RPMI7951 (cell line): ENCODE measurements at regions not wholly inside any gene's neighbourhood (a gene's known extent, or its start where the extent isn't known, plus 50 kb on each side); places are given as distances from the start of the nearest gene placed in this dataset.

Experiments
- DNase-seq: peaks from one replicate; pipeline ENCODE4 v3.0.0-alpha.2; 2012; ENCODE audit warnings: low read depth

DNA sequence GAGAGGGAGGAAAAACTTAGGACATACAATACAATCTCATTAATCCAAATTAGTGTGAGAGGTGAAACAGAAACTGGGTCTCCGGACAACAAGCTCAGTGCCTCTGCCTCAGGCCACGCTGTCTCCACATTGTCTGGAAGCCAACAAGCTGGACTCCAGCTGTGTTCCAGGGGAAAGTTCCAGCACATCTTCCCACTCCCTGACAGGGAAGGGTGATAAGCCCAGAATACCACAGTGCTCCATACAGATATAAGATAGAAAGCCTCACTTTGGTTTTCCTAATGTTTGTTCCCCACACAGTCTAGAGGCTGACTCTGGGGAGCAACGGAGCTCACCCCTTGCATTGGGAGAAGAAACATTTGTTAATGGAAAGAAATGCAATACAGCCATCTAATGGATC, 117.1 kb upstream of the SPTLC3 start:
- peak; percentile 6 for DNase-seq

DNA sequence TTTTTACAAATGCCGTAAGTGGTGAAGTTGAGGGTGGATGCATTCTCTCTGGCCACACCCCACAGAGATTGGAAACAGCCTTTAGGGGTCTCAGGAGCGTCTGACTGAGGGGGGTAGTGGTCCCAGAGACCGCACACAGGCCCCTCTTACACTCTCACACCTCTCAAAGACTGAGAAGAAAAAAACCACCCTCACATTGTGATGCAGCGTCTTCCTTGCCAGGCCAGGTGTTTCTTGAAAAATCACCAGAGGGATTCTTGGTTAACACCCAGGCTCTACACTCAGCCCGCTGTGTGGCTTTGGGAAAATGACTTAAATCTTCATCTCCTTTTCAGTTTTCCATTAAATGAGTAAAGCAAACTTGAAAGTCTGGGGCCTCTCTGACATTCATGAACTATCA, 115.8 kb upstream of the SPTLC3 start:
- DNase-seq, result no peak

DNA sequence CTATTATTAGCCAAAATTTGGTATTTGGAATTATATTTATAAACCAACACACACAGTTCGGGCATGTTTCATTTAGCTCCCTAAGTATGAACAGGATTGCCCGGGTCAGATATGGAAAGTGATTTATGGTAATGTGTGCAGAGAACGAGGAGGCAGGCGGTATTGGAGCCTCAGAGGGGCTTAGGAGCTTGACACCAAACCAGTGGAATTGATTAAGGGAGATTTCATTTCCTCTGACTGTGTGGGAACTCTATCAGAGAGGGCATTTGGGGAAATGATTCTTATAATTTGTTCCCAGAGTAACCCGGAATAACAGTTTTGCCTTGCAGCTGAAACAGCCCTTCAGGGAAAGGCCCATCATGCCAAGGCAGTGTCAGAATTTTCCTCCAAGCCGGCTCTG, 115.1 kb upstream of the SPTLC3 start:
- DNase-seq, result no peak

DNA sequence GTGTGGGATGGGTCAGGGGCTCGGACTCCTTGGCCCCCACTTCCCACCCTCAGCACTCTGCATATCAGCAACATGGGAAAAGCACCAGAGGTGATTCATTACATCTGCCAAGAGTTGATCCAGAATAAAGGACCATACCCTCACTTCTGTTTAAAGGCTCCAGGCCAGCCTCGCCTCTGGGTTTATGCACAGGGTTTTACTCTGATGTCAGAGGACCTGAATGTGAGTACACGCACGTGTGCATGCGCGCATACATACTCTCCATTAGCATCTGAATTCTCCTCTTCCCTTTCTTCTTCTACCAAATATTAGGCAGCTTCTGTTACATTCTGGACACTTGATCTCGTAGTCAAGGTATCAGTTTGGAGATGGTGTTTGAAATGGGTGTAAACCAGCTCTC, 114.7 kb upstream of the SPTLC3 start:
- no peak for DNase-seq

DNA sequence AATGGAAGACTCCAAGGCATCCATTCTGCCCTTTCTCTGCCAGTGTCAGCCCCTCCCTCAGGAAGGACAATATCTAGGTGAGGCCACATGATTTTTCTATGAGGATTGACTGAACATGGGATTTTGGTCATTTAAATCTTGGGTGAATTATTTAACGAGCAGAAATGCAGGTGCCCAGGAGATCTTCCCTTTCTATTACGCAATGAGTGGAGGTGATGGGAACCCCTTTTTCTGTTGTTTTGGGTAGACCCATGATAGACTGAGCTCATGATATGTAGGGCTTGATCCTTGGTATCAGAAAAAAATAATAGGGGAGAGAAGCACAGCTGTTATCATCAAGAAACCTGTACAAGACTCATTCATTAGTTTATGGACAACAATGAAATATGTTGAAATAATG, 112.6 kb upstream of the SPTLC3 start:
- no peak for DNase-seq

DNA sequence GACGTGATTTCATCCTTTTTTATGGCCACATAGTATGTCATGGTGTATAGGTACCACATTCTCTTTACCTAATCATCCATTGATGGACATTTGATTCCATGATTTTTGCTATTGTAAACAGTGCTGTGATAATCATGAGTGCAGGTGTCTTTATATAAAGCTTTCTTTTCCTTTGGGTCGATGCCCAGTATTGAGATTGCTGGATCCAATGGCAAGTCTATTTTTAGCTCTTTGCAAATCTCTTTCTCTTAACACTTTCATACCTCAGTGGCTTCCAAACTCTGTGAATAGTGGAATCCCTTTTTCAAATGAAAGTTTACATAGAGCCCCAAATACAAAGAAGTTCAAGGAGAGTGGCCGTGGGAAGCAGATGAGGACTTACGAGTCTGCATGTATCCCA, 105.8 kb upstream of the SPTLC3 start:
- DNase-seq, result no peak

DNA sequence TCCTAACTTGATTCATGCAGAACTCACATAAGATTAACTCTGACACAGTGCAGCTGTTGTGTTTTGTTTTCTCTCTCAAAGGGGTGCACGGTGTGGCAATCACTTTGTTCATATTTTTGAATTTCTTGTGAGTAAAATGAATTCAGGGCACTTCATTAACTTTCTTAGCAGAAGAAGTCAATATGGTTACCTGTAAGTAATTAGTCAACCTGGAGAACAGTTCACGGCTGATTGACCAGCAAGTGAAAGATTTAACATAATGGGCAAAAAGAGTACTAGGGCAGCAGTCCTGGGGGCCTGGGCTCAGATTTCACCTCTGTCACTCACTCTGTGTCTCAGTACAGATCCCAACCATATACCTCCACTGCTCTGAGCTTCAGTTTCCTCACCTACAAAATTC, 102.4 kb upstream of the SPTLC3 start:
- no peak for DNase-seq

DNA sequence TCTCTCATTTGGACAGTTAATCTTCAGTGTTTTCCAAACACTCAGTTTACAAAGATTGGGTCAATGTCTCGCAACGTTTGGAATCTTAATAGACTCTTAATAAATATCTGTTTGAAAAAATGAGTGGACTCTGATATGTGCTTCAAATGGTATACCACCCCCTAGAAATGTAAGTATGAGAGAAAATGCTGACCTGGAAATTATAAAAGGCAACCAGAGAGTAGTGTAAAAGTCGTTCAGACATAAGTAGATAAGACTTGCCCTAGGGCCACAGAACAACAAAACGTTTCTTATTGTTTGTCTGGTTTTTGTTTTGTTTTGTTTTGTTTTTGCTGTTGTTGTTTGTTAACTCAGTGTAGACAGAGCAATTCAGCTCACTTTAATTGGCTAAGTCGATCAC, 97.4 kb upstream of the SPTLC3 start:
- DNase-seq, result no peak

DNA sequence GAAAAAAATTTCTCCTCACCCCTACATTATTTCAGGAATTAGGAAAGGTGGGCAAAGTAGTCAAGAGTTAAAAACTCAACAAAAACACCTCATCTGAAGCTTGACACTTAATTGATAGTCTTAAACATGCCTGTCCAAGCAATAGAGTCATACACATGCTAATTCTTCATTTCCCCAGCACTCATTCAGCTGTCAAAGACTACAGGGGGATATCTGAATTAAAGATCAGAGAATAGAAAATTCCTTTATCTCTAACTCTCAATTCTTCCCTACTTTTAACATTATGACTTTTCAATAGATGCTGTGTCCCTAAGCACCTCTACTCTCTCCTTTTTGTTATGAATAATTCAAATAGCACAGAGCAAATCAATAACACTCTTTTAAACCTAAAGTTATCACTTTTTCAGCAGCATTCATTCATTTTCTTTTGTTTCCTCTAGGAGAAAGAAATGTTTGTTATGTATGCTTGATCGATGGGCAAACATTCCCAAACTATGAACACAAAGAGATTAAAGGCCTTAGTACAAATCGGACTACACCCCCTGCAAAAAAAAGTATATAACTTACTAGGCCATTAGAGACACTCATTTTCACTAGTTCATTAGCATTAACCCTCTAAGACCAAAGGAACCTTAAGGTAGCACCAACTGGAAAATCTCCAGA, 94.9 kb upstream of the SPTLC3 start:
- no peak for DNase-seq

DNA sequence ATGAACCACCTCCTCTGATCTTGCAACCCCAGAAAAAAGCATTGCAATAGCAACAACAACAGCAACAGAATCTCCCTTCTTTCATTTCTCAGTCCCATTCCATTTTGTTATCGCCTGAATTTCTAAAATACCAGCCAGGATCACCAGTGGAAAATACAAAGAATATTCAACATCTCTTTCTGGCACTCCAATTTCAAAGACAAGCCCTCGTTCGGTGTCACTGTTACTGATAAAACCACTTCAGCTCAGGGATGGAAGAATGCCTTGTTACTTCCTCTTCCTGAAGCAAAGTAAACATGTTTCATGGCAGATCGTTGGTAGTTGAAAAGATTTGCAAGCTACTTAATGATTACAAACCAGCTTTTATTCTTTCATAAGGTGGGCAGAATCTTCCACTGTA, 94.0 kb upstream of the SPTLC3 start:
- DNase-seq, result no peak

DNA sequence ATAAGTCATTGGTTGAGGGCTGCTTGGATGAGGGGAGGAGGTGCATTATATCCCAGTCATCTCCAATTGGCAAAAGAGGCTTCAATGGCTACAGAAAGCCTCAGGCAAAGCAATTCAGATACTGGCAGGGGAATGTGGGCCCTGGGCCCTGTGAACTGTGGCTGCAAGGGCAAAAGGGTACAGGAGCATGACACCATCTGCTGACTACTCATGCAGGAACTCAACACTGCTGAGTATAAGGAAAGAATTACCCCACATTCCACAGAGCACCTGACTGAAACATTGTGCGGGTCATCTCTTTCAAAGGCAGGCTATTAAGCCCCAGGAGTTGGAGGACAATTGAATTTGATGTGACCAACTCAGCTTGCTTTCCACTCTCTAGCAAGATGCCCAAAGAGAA, 92.1 kb upstream of the SPTLC3 start:
- DNase-seq, result peak; percentile 54

DNA sequence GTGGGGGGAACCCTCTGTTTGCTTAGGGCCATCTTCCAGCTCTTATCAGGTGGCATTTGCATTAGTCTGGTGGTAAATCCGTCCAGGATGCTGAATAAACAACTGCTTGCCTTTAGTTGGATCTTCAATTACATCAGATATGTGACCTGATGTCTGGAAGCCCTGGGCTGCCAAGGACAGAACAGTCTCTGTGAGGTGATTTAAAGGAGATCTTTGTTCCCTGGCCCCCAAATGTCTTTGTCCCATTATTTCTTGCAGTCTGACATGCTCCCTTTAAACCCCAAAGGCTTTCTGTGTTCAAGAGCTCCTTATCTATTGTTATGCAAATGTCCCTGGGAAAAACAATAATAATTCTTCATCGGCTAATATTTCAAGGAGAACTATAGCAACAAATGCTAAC, 84.6 kb upstream of the SPTLC3 start:
- no peak for DNase-seq

DNA sequence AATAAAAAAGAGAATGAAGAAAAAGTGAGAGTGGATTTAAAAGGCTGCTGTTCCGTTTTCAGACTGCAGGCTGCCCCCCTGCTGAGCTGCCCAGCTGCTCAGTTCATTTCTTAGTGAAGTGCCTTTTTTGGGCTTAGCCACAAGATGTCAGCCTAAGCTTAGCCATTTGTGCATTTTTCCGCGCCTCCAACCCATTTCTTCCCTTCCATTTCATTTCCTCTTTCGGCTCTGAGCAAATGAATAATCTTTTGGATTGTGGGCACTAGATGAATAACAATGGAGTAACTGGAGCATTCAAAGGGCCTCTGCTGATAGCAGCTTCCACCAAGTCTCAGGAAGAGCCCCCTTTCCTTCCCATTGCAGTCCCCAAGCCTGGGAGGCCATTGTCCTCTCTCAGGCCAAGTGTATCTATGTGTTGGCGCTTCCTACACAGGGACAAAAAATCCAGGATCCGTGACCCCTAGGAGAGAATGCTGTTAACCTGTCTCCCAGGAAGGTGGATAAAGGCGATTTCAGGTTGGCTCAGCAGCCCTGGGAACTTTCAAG, 83.5 kb upstream of the SPTLC3 start:
- DNase-seq, result peak; percentile 86

DNA sequence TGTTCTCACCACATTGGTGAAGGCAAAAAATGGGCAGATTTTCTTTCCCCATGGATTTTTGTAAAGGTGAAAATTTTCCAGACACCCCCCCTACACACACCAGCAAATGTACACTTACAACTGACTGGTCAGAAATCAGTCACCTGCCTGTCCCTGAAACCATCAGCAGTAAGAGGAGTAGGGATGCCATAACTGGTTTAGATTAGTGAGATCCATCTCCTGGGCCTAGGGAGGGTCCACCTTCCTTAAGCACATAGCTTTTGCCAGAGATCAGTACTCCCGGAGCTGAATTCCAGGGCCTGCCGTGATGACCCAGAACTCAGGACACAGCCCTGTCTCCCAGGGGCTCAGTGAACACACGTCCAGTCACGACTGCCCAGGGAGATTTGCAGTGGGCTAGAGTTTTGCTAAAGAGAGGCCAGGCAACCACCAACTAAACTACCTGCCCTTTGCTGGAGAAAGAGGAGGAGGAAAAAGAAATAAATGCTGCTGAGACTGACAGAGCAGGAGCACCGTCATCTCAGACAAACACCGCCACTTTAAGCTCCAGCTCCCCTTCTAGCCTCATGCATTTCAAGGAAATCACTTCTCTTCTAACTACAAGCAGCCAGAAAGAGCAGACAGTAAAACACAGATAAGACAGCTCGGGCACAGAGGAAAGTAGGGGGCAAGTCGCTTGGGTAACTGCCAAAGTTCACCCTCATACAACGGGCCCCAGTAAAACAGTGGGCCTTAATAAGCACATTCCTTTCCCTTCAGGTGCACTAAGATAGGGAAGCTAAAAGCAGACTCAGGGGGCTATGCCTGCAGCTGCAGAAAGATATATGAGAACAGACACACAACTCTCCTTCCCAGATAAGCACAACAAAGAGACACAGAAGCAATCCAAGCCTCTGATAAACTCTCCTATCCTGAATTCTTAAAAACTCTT, 82.6 kb upstream of the SPTLC3 start:
- DNase-seq, result no peak

DNA sequence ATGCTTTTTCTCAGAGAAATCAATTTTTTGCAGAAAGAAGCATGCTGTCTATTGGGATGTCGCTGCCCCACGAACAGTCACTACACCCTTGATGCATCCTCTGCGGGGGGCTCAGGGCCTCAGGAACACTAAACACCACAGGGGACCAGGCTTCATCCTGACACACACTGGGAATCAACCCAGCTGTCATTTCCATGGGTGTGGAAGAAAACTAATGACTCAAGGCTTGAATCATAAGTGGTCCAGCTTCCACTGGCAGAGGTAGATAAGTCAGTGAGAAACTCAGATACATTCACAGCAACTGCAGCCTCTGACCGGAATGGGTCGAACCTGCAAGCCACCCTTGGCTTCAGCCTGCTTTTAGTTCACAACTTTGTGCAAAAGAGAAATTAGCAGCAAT, 81.3 kb upstream of the SPTLC3 start:
- peak; percentile 79 for DNase-seq

DNA sequence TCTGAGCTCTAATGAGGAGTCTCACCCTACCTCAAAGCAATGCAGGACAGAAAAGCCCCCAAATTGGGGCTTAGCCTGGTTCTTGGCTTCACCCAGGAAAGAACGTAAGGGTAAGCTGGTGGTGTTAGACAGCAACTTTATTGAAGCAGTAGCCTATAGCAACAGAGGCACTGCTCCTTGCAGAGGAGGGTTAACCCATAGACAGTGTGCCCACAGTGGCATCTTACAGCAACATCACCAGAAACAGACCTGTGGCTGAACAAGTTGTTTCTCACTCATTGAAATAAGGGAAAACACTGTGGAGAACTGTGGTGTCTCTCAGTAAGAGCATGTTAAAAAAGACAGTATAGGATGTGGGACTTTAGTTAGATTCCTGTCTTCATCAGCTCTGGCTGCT, 80.4 kb upstream of the SPTLC3 start:
- DNase-seq, result peak; percentile 28

DNA sequence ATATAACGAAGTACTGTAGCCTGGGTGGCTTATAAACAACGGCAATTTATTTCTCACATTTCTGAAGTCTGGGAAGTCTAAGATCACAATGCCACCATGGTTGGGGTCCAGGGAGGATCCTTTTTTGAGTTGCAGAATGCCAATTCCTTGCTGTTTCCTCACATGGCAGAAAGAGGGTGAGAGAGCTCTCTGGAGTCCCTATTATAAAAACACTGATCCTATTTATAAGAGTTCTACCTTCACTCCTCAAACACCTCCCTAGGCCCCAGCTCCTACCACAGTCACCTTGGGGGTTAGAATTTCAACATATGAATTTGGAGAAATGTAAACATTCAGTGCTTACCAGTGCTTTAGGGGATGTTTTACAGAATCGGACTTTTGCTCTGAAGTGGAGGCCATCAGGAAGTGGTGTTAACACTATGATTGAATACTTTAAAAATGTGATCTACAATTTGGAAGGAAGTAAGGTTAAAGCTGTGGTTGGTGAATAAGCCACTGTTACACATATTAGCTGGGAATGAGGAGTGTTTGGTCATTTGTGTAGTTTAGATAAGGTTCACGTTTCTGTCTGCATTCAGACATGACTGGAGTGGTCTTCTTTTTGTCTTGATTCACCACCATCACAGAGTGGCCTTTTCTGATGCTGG, 79.9 kb upstream of the SPTLC3 start:
- DNase-seq, result peak; percentile 91

DNA sequence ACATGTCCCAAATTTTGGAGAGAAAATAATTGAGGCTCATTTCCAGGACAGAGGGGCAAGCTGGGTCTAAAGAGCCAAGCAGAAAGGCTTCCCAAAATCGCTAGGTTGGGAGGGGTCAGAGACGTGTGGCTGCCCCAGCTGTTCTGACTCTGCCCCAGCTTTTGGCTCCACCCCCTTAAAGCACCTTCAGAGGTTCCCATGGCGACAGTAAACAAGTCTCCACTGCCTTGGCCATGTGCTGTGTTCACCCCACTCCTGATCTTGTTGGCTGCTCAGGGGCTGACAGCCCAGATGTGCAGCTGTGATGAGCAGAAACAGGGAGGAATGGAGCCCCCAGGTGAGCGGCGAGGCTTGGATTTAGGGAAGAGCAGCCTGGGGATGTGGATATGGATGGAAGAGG, 72.8 kb upstream of the SPTLC3 start:
- no peak for DNase-seq

DNA sequence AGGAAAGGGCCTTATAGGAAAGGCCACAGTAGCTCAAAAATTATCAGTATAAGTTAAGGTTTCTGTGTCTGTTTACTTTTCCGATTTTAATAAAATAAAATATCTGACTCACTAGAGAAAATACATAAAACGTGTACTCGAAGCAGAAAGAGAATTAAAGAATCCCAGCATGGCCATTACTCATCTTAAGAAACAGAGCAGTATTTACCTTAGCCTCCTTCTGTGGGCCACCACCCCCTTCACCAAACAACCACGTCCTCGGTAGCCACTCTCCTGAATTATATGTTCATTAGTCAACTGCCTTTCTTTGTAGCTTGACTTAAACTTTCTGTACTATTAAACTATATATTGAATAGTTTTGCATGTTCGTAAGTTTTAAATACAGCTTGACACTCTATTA, 72.2 kb upstream of the SPTLC3 start:
- no peak for DNase-seq

DNA sequence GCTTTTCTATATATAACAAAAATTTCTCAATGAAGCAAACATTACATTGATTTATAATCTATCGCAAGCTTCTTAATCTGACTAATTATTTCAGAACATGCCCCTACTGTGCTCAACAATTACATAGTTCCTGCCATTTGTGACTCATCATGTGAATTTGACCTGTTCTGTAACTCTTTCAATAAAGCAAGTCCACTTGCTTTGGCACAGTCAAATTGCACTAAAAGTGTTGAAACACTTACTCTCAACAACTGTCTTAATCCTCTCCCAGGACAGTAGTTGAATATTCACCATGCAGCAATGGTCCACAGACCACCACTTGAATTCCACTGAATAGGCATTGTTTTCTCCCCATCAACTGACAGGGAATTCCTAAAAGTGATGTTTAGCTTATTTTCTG, 67.7 kb upstream of the SPTLC3 start:
- no peak for DNase-seq

DNA sequence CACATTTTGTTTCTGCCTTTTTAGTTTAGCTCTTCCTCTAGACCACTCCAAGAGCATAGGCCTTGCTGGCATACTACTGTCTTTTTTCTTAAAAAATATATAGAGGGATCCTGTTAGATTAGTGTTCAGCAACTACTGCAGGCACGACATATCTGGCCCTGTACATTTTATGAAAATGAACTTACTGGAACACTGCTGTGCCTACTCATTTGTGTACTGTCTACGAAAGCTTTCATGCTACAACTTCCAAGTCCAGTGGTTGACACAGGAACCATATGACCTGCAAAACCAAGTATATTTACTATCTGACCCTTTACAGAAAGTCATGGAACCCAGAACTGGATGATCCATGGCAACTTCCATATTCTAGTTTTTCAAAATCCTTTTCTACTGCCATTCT, 66.6 kb upstream of the SPTLC3 start:
- DNase-seq, result no peak

DNA sequence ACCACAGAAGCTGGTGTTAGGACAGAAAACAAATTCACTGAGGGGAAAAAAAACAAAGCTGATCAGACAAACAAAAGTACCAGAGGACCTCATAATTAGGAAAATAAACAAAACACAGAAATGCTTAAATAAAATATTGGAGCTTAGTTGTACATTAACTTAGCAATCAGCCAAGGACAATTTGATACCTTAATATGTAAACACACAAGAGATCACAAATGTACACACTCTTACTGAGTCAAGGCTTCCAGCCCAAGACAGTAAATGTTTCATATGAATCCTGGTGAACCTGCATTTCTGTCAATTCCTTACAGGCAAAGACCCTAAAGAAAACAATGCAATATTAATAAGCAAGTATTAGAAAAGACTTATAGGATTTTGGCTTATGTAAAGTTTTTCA, 62.0 kb upstream of the SPTLC3 start:
- DNase-seq, result no peak

DNA sequence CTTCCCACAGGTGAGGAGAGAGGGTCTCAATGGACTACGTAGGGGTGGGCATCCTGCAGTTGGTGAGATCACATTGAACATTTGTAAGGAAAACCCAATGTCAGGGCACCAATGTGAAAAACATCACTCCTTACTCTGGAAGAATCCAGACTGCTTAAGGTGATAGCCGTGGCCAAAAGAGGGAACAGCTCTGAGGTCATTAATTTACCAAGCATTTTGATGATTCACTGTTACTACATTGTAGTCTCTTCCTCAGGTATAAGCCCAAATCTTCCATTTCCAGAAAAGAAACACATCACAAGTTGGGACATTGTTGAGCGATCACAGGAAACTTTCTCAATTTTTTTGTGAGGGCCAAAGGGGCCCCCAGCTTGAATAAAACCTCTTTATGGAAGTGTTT, 61.1 kb upstream of the SPTLC3 start:
- no peak for DNase-seq
